ENCODE measurements at regions not wholly inside any gene's neighbourhood (a gene's known extent, or its start where the extent isn't known, plus 50 kb on each side); places are given as distances from the start of the nearest gene placed in this dataset.

DNA sequence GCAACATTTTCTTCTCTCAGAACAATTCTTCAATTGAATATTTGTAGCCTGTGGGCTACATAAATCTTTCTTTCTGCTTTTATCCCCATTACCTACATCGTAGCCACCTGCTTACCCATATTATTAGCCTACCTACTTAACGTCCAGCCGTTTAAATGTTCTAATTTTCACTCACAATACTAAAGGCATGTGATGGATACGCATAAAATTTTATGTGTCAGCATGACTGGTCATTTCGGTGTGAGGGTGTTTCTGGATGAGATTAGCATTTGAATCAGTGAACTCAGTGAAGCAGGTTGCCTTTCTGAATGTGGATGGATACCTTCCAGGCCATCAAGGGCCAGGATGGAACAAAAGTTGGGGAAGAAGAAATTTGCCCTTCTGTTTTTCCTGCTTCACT, 1722.5 kb upstream of the ACO1 start:
- no peak for DNase-seq (ENCODE audit: low read depth in 3 of 3)

DNA sequence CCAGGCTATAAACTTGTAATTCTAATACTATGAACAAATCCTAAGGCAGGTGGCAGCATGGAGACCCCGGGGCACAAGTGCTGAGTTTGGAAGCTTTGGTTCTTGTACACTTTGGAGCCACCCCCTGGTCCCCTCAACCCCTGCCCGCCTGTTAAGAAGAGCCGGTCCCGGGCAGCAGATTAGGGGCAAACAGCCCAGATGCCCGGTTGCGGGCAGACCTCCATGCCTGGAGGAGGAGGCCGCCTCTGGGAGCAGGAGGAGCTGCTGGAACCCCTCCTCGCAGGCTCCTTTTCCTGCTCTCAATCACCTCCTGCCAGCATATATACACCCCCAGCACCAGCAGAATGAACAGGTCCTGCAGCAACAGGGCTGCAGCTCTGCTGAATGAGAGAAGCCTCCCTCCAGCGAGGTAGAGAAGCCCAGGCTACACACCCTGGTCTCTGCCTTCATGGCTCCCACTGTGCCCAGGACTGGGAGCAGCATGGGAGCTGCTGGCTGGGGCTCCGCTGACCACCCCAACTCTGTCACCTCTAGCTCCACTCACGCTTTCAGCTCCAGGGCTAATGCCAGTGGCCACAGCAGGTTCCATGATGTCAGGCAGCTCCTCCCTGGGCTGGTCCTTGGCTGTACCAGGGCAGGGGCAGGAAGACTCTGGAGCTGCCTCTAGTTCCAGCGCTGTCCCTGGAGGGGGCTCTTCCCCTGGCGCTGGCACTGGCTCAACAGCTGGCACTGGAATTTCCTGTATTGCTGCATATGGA, 1713.5 kb upstream of the ACO1 start:
- no peak for DNase-seq (ENCODE audit: low read depth in 3 of 3)

DNA sequence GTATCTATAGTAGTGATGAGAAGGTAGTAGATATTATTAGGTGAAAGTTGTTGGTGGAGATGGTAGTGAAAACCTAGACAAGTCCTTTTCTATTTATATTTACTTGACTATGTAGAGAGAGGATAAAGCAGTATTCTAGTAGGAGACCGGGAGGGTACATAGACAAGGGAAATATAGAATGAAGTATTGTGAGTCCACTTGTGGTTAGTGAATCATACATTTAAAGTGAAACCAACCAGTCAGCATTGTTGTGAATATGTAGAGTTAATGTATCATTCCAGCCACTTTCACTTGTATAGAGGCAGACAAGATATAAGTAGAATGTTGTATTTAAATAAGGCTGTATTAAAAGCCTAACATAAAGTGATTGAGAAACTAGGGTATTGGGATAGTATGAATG, 1711.3 kb upstream of the ACO1 start:
- DNase-seq (ENCODE audit: low read depth in 3 of 3) = no peak

DNA sequence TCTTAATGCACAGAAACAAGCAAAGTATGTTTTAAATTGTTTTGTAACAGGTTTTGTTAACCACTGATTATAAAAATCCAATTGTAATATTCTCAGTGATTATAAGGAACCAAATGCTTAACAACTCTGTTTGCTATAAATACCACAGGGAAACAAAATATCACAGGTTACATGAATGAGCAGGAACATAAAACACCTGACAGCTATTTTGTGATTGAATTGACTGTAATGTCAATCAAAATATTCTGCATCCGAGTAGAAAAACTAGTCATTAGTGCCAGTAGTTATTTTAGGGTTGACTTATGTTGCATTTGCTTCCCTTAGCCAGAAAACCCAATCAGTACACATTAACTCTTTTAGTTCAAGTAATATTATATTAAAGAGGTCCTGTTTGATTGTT, 1707.8 kb upstream of the ACO1 start:
- no peak for DNase-seq (ENCODE audit: low read depth in 3 of 3)

GRCh38 chr9:30677221-30677620, 1707.2 kb upstream of the ACO1 start:
- no peak for DNase-seq (ENCODE audit: low read depth in 3 of 3)

GRCh38 chr9:30688801-30689200, 1695.6 kb upstream of the ACO1 start:
- DNase-seq (ENCODE audit: low read depth in 3 of 3) = no peak

- DNase-seq (ENCODE audit: low read depth in 3 of 3) = no peak
Observed at GRCh38 chr9:30697958-30698357, 1686.5 kb upstream of the ACO1 start.

- DNase-seq (ENCODE audit: low read depth in 3 of 3) = no peak
Observed at GRCh38 chr9:30711591-30711990, 1672.9 kb upstream of the ACO1 start.

GRCh38 chr9:30713243-30713642, 1671.2 kb upstream of the ACO1 start:
- DNase-seq (ENCODE audit: low read depth in 3 of 3) = no peak

DNA sequence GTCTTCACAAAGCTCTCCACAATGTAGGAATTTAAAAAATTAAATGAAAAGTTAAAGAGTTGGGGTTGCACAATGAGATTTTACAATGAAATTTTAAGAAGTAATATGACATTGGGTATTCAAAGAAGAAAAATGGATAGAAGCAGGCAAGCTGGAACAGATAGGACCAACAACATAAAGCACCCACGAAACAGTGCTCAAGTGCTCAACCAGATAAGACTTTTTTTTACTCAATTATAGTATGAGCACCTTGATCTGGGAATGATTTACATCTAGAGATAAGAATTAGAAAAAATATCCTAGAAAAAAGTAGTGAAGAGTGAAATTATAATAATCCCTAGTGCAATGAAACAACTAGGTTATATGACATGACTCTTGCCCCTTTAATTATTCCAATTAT, 1670.1 kb upstream of the ACO1 start:
- DNase-seq (ENCODE audit: low read depth in 3 of 3) = no peak

GRCh38 chr9:30718483-30718882, 1666.0 kb upstream of the ACO1 start:
- no peak for DNase-seq (ENCODE audit: low read depth in 3 of 3)

- DNase-seq (ENCODE audit: low read depth in 3 of 3) = no peak
Observed at GRCh38 chr9:30722065-30722464, 1662.4 kb upstream of the ACO1 start.

GRCh38 chr9:30723656-30724055, 1660.8 kb upstream of the ACO1 start:
- DNase-seq (ENCODE audit: low read depth in 3 of 3) = no peak

- DNase-seq (ENCODE audit: low read depth in 3 of 3) = no peak
Observed at GRCh38 chr9:30732060-30732459, 1652.4 kb upstream of the ACO1 start.

- DNase-seq (ENCODE audit: low read depth in 3 of 3) = no peak
Observed at GRCh38 chr9:30744871-30745270, 1639.6 kb upstream of the ACO1 start.

DNA sequence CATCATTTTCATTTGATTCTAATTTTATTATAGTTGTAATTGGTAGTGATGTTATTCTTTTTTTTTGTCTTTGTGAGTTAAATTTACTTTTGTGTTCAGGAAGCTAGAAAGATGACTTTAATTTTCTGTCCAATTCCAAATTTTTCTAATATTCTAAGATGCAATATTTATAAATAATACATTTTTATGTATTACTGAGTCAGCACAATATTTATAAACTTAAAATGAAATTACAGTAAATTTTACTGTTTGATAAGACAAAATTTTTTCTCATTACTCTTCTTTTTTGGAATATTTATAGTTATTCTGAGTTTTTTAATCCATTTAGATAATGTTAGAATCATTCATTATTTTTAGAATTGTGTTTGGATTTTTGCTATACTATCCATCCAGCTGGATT, 1637.9 kb upstream of the ACO1 start:
- DNase-seq (ENCODE audit: low read depth in 3 of 3) = no peak

DNA sequence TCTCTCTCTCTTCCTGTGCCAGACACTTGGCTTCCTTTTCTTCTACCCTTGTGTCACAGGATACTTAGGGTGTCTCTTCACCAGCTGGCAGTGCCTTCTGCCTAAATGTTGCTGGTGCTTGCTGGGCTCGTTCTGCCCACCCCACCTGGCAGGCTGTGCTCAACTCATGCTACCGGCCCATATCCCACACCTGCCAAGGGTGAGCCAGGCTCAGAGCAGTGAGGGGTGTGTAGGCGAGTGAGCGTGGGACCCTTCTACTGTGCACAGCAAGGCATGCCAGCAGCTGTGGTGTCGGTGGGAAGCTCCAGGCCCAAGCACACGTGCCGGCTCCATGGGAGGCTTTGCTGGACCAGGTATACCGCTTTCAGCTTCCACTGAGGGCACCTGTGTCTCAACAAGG, 1626.7 kb upstream of the ACO1 start:
- no peak for DNase-seq (ENCODE audit: low read depth in 3 of 3)

DNA sequence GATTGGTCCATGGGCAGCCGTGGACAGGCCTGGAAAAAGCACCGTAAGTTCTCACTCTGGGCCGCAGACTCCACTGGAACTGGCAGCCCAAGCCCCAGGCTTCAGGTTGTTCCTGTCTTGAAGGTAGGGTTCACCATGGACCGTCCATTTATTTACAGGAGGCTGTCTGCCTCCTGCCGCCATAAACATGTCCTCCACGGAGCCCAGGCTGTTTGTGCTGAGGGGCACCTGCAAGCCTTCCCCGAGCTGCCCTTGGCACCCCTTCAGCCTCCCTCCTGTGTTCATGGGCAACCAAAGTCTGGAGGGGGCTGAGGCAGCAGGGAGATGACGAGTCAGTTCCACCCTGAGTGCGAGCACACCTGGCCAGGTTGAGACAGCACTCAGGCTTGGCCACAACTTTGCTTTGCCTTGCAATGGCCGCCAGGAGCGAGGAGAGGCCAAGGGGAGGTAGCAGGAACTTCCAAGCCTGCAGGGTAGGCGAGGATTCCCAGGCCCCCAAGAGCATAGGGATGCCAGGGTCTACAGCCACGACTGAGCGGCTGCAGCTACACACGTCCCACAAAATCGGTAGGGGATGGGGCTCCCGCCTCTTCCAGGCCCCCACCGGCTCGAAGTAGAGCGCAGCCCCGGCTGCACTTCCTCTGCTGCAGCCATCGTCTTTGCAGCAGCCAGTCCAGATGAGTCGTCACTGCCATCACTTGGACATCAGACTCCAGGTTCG, 1625.6 kb upstream of the ACO1 start:
- DNase-seq (ENCODE audit: low read depth in 3 of 3) = no peak

DNA sequence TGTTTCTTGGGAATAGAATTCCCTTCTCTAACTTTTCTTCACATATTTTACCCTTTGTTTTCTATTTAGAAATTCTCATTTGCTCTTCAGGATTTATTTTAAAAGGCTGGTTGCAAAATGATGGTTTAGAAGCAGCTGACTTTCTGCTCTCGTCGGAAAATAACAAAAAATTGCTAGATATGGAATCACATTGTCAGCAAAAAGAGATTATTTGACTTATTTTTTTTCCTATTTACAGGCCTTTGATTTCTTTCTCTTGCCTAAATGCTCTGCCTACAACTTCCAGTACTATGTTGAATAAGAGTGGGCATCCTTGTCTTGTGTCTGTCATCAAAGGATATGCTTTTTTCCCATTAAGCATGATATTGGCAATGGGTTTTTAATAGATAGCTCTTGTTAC, 1619.1 kb upstream of the ACO1 start:
- DNase-seq (ENCODE audit: low read depth in 3 of 3) = no peak

DNA sequence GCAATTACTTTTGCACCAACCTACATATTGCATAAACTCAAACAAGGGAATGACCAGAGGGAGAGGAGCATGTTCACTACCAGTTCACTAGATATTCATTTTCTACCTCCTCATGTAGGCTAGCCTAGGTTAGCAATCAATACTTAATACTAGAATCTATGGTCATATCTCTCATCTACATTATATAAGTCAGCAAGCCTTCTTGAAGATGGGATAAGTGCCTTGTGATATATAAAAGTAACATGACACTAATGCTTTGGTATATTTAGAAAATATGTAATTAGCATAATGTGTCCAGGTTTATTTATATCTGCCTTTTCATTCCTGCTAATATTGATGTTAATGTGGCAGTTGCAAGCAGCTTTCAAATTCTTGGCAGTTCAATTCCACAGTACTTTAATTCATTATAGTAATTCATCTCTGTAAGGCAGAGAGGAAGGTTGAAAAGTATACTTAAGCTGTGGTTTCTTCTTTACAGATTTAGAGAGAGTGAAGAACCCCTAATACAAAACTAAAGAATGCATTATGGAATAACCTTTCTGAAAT, 1613.2 kb upstream of the ACO1 start:
- no peak for DNase-seq (ENCODE audit: low read depth in 3 of 3)

- DNase-seq (ENCODE audit: low read depth in 3 of 3) = no peak
Observed at GRCh38 chr9:30771760-30772159, 1612.7 kb upstream of the ACO1 start.

DNA sequence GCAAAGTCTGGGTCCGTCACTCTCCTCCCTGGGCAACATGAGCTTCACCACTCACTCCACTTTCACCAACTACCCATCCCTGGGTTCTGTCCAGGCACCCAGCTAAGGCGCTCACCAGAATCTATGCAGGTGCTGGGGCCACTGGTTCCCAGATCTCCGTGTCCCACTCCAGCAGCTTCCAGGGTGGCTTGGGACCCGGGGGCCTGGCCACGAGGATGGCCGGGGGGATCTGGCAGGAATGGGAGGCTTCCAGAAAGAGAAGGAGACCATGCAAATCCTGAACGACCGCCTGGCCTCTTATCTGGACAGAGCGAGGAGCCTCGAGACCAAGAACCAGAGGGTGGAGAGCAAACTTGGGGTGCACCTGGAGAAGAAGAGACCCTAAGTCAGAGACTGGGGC, 1611.0 kb upstream of the ACO1 start:
- DNase-seq (ENCODE audit: low read depth in 3 of 3) = no peak

- no peak for DNase-seq (ENCODE audit: low read depth in 3 of 3)
Observed at GRCh38 chr9:30774326-30774725, 1610.1 kb upstream of the ACO1 start.

Data from stimulated activated CD4-positive, alpha-beta T cell treated with anti-CD3 and anti-CD28 coated beads, TNF-alpha, amount 100 ng/mL, for 24 hours (primary cell).